Right ventricle myocardium inferior (tissue), 1 donor: ENCODE measurements at regions not wholly inside any gene's neighbourhood (a gene's known extent, or its start where the extent isn't known, plus 50 kb on each side); places are given as distances from the start of the nearest gene placed in this dataset.
"Not testable (repeated sequence)": the region's sequence is repeated elsewhere in the genome, so short reads cannot be mapped to it uniquely, and the experiment has no call there.

ENCODE experiments used
- ATAC-seq: fragments of 200-7000 bp; cut with Tn5 transposase; one replicate; pipeline ENCODE4 v1.9.1; 2020; ENCODE audit warnings: mild to moderate bottlenecking, moderate library complexity
- DNase-seq: peaks from one replicate; pipeline ENCODE4 v3.0.0; 2021; ENCODE audit errors: missing footprints
- intact Hi-C: fragments of 100-400 bp; cut with DNase I; formaldehyde crosslinking; loops from one replicate; pipeline ENCODE4 v1.11.0; 2022
- donor health status: DM: no; HTN: yes; CAD: no; lungs with severe emphysema.

- intact Hi-C loops, result no loop called here
- ATAC-seq (no peak), DNase-seq (no peak)
These were observed 67.5 kb downstream of the EIF1AY start for GRCh38 chrY:20643055-20643454.

- ATAC-seq, result no peak
- no peak for DNase-seq
- intact Hi-C loops, result loop anchor here (5.0 kb wide), 1 partner anchor 86 kb away; no protein-coding TSS in a partner anchor
These were observed 72.7 kb downstream of the EIF1AY start for GRCh38 chrY:20648265-20648664.

GRCh38 chrY:20648891-20649290, 73.3 kb downstream of the EIF1AY start:
- intact Hi-C loops, result loop anchor here (5.0 kb wide), 1 partner anchor 87 kb away; no protein-coding TSS in a partner anchor
- not testable (repeated sequence) for ATAC-seq, DNase-seq

GRCh38 chrY:20651481-20651880, 75.9 kb downstream of the EIF1AY start:
- DNase-seq, result no peak
- intact Hi-C loops, result no loop called here

GRCh38 chrY:20659450-20659849, 83.9 kb downstream of the EIF1AY start:
- no peak for DNase-seq
- ATAC-seq, result no peak
- intact Hi-C loops, result no loop called here

More at GRCh38 chrY:20651481-20651880, 75.9 kb downstream of the EIF1AY start:
- ATAC-seq, result no peak

GRCh38 chrY:20662204-20662603, 86.6 kb downstream of the EIF1AY start:
- no peak for DNase-seq
- ATAC-seq, result no peak
- intact Hi-C loops, result no loop called here

- no peak for DNase-seq
- no peak for ATAC-seq
- intact Hi-C loops, result no loop called here
These were observed 88.6 kb downstream of the EIF1AY start for GRCh38 chrY:20664196-20664595.

GRCh38 chrY:20665357-20665756, 89.8 kb downstream of the EIF1AY start:
- ATAC-seq, intact Hi-C loops: not testable (repeated sequence)

GRCh38 chrY:20681935-20682334, 74.0 kb upstream of the RPS4Y2 start:
- DNase-seq, result no peak
- intact Hi-C loops, result no loop called here
- no peak for ATAC-seq

More at GRCh38 chrY:20665357-20665756, 89.8 kb downstream of the EIF1AY start:
- DNase-seq, result not testable (repeated sequence)

GRCh38 chrY:20683371-20683770, 72.5 kb upstream of the RPS4Y2 start:
- ATAC-seq (no peak), DNase-seq (no peak)
- intact Hi-C loops, result no loop called here

- ATAC-seq (no peak), DNase-seq (no peak)
- intact Hi-C loops, result no loop called here
These were observed 69.2 kb upstream of the RPS4Y2 start for GRCh38 chrY:20686674-20687073.
